ENCODE measurements at regions not wholly inside any gene's neighbourhood (a gene's known extent, or its start where the extent isn't known, plus 50 kb on each side); places are given as distances from the start of the nearest gene placed in this dataset.

DNA sequence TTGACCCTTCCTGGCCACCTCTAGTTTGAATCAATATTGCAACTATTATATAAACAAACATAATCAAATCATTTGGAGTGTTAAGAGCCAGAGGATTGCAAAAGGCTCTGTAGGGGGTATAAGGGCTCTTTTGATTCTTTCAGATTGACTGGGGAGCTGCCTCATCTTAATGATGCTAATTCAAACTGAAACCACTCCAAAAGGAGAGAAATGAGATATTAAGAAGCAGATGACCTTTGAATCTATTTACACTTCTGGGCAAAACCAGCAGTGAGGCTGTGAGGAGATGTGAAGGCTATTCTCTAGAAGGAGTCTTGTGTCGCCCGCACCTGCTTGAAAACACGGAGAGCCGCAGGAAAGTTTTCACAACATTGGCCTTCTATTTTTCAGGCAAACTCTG lies 311.2 kb upstream of the CRIM1 start:
- BruUV-seq (replicated peaks) = no TSS peak
- Histone ChIP-seq H3K4me3 (ENCODE audit: low read length) (no peak overlapping the region), H3K27me3 (ENCODE audit: low read length) (peaks cover 40% of the 10 kb centered on the region), H3F3A (ENCODE audit: low read length, unreplicated experiment) (no peaks in the 10 kb centered on the region), H3K79me2 (ENCODE audit: low read length) (no peaks in the 10 kb centered on the region), H3K27ac (ENCODE audit: low read length) (no peak overlapping the region), H2AFZ (ENCODE audit: low read length) (no peak overlapping the region), H4K20me1 (ENCODE audit: low read length) (no peaks in the 10 kb centered on the region), H3K9me3 (ENCODE audit: low read length) (no peaks in the 10 kb centered on the region), H3K4me1 (ENCODE audit: insufficient read depth, low read length) (no peaks in the 10 kb centered on the region), H3K4me2 (ENCODE audit: low read length) (no peak overlapping the region), H3K36me3 (ENCODE audit: low read depth, low read length) (no peaks in the 10 kb centered on the region), H3K9me2 (replicated peaks; ENCODE audit: low read length) (no peaks in the 10 kb centered on the region), H3K9ac (ENCODE audit: low read length) (no peak overlapping the region)
- ChIA-PET POLR2A (ENCODE audit: unreplicated experiment) (no interaction called here), CTCF (no interaction called here)
- no peak for ATAC-seq
- no peak for DNase-seq
- intact Hi-C loops (cut with micrococcal nuclease) = no loop called here
- TF ChIP-seq EZH2 (IDR thresholded peaks at IDR 0.05; ENCODE audit: low read length, unreplicated experiment) (no peak), EZH2phosphoT487 (IDR thresholded peaks at IDR 0.05; ENCODE audit: borderline replicate concordance, low read length) (no peak)
- TF ChIP-seq, protein P1, sequence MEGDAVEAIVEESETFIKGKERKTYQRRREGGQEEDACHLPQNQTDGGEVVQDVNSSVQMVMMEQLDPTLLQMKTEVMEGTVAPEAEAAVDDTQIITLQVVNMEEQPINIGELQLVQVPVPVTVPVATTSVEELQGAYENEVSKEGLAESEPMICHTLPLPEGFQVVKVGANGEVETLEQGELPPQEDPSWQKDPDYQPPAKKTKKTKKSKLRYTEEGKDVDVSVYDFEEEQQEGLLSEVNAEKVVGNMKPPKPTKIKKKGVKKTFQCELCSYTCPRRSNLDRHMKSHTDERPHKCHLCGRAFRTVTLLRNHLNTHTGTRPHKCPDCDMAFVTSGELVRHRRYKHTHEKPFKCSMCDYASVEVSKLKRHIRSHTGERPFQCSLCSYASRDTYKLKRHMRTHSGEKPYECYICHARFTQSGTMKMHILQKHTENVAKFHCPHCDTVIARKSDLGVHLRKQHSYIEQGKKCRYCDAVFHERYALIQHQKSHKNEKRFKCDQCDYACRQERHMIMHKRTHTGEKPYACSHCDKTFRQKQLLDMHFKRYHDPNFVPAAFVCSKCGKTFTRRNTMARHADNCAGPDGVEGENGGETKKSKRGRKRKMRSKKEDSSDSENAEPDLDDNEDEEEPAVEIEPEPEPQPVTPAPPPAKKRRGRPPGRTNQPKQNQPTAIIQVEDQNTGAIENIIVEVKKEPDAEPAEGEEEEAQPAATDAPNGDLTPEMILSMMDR (conservative IDR thresholded peaks at IDR 0.05; ENCODE audit: low read depth, low read length) = no peak

DNA sequence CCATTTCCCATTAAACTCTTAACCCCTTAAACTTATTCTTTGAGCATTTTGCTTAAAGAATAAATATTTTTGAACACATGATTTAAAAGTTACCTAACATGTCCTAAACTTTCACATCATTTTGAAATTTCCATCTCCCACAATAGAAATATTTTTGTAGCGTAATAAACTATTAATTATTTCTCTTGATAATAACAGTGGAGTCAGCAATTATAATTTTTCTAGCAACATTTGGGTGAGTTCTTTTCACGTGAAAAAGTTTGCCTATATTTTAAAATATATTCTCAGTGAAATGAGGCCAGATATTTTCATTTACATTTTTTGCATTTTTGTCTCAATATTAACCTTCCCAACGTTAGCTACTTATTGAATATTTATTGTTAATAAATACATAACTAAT lies 320.4 kb upstream of the CRIM1 start:
- ChIA-PET CTCF (no interaction called here), POLR2A (ENCODE audit: unreplicated experiment) (no interaction called here)
- DNase-seq = no peak
- Histone ChIP-seq H4K20me1 (ENCODE audit: low read length) (no peaks in the 10 kb centered on the region), H3K27ac (ENCODE audit: low read length) (no peak overlapping the region), H3K9me2 (replicated peaks; ENCODE audit: low read length) (no peaks in the 10 kb centered on the region), H3K79me2 (ENCODE audit: low read length) (no peaks in the 10 kb centered on the region), H3K4me3 (ENCODE audit: low read length) (no peak overlapping the region), H3K9ac (ENCODE audit: low read length) (no peak overlapping the region), H3K4me1 (ENCODE audit: insufficient read depth, low read length) (no peaks in the 10 kb centered on the region), H3K27me3 (ENCODE audit: low read length) (no peaks in the 10 kb centered on the region; the same call in 1 of the 2 replicates), H3F3A (ENCODE audit: low read length, unreplicated experiment) (no peaks in the 10 kb centered on the region), H2AFZ (ENCODE audit: low read length) (no peak overlapping the region), H3K4me2 (ENCODE audit: low read length) (no peak overlapping the region), H3K9me3 (ENCODE audit: low read length) (no peaks in the 10 kb centered on the region), H3K36me3 (ENCODE audit: low read depth, low read length) (no peaks in the 10 kb centered on the region)
- TF ChIP-seq, protein P1 (conservative IDR thresholded peaks at IDR 0.05; ENCODE audit: low read depth, low read length) = no peak
- TF ChIP-seq EZH2 (IDR thresholded peaks at IDR 0.05; ENCODE audit: low read length, unreplicated experiment) (no peak), EZH2phosphoT487 (IDR thresholded peaks at IDR 0.05; ENCODE audit: borderline replicate concordance, low read length) (no peak)
- no peak for ATAC-seq
- intact Hi-C loops (cut with micrococcal nuclease) = no loop called here
- no TSS peak for BruUV-seq (replicated peaks)

DNA sequence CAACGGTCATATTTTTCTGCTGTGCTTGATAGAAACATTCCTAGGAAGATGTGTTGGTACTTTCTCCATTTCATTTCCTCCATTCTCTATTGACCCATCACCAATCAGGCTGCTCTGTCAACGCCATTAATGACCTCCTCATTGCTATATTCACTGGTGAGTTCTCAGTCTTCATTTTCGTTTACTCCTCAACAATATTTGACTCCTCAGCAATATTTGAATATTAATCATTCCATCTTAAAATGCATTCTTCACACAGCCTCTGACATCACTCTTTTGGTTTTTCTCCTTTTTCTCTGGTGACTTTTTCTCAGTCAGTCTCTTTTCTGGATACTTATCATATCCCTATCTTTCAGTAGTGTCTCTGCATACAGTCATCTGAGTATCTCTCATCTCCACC lies 323.5 kb upstream of the CRIM1 start:
- ChIA-PET POLR2A (ENCODE audit: unreplicated experiment) (no interaction called here), CTCF (no interaction called here)
- H3K4me2 ChIP-seq (ENCODE audit: low read length) = no peak overlapping the region
- BruUV-seq (replicated peaks) = no TSS peak
- no peak overlapping the region for H3K27ac ChIP-seq (ENCODE audit: low read length)
- no peaks in the 10 kb centered on the region for H3K4me1 ChIP-seq (ENCODE audit: insufficient read depth, low read length)
- no peaks in the 10 kb centered on the region for H3K9me3 ChIP-seq (ENCODE audit: low read length)
- DNase-seq (no peak), ATAC-seq (no peak)
- no peaks in the 10 kb centered on the region for H3K9me2 ChIP-seq (replicated peaks; ENCODE audit: low read length)
- H3K79me2 ChIP-seq (ENCODE audit: low read length) = no peaks in the 10 kb centered on the region
- no peak overlapping the region for H2AFZ ChIP-seq (ENCODE audit: low read length)
- H3F3A ChIP-seq (ENCODE audit: low read length, unreplicated experiment) = no peaks in the 10 kb centered on the region
- 0 out of 2 replicates have a peak, but pooled peaks cover 10% of the 10 kb centered on the region for H3K27me3 ChIP-seq (ENCODE audit: low read length)
- no peaks in the 10 kb centered on the region for H4K20me1 ChIP-seq (ENCODE audit: low read length)
- intact Hi-C loops (cut with micrococcal nuclease) = no loop called here
- no peak overlapping the region for H3K4me3 ChIP-seq (ENCODE audit: low read length)
- no peaks in the 10 kb centered on the region for H3K36me3 ChIP-seq (ENCODE audit: low read depth, low read length)
- TF ChIP-seq, protein P1 (conservative IDR thresholded peaks at IDR 0.05; ENCODE audit: low read depth, low read length) = no peak
- TF ChIP-seq EZH2 (IDR thresholded peaks at IDR 0.05; ENCODE audit: low read length, unreplicated experiment) = no peak
- TF ChIP-seq EZH2phosphoT487 (IDR thresholded peaks at IDR 0.05; ENCODE audit: borderline replicate concordance, low read length) = no peak
- no peak overlapping the region for H3K9ac ChIP-seq (ENCODE audit: low read length)
